Peyer's patch (tissue), 4 donors: ENCODE measurements at regions not wholly inside any gene's neighbourhood (a gene's known extent, or its start where the extent isn't known, plus 50 kb on each side); places are given as distances from the start of the nearest gene placed in this dataset.

Experiments
- DNase-seq, 3 donors: peaks; one replicate each; pipeline ENCODE4 v3.0.0-alpha.2; 2017 to 2019
- H3K27ac ChIP-seq, 4 donors: fragments of 200-600 bp; sonication (generic); one replicate each; pipeline ENCODE4 v1.5.1; 2016 to 2019
- H3K27me3 ChIP-seq, 2 donors: fragments of 200-600 bp; sonication (generic); one replicate each; pipeline ENCODE4 v1.5.1; 2019
- H3K36me3 ChIP-seq, 3 donors: fragments of 200-600 bp; sonication (generic); one replicate each; pipeline ENCODE4 v1.5.1; 2016 to 2019
- H3K4me1 ChIP-seq, 4 donors: fragments of 200-600 bp; sonication (generic); one replicate each; pipeline ENCODE4 v1.5.1; 2016 to 2019
- H3K4me3 ChIP-seq, 4 donors: fragments of 200-600 bp; sonication (generic); 1 replicate in 3 of 4; 2 replicates in 1 of 4; pipeline ENCODE4 v1.5.1; 2016 to 2019; ENCODE audit warnings: mild to moderate bottlenecking in 1 of 4
- H3K9me3 ChIP-seq, 4 donors: fragments of 200-600 bp; sonication (generic); one replicate each; pipeline ENCODE4 v1.5.1; 2016 to 2019; ENCODE audit warnings: mild to moderate bottlenecking in 1 of 4
- CTCF ChIP-seq, 6 experiments: fragments of 450-650 bp in 4 of 6; fragments of 200-600 bp in 2 of 6; sonication (generic) in 1 of 6; IDR thresholded peaks; one replicate each; pipeline ENCODE4 v1.5.1; 2017 to 2019; ENCODE audit warnings: antibody characterized with exemption in 6 of 6, mild to moderate bottlenecking in 3 of 6, moderate library complexity in 1 of 6
- POLR2A ChIP-seq, 2 donors: fragments of 450-650 bp; IDR thresholded peaks; one replicate each; pipeline ENCODE4 v1.5.1; 2017; ENCODE audit warnings: antibody characterized with exemption in 2 of 2, mild to moderate bottlenecking in 2 of 2, moderate library complexity in 2 of 2

- H3K9me3 ChIP-seq, result peaks cover 0 to 4% (median 0%) of the 10 kb centered on the region in 4 donors
- no peaks in the 10 kb centered on the region for H3K27me3 ChIP-seq
- H3K36me3 ChIP-seq, result no peaks in the 10 kb centered on the region
- no peak overlapping the region for H3K4me3 ChIP-seq
- no peak for DNase-seq
- no peaks in the 10 kb centered on the region for H3K4me1 ChIP-seq
- no peak for TF ChIP-seq CTCF (IDR thresholded peaks at IDR 0.05)
- no peak for TF ChIP-seq POLR2A (IDR thresholded peaks at IDR 0.05)
- H3K27ac ChIP-seq, result no peak overlapping the region
Observed at GRCh38 chr1:212532469-212533147, 76.0 kb upstream of the ATF3 start.

GRCh38 chr1:212533148-212533517, 75.4 kb upstream of the ATF3 start:
- H3K27ac ChIP-seq, result no peak overlapping the region
- TF ChIP-seq CTCF (IDR thresholded peaks at IDR 0.05) (no peak), POLR2A (IDR thresholded peaks at IDR 0.05) (no peak)
- H3K4me1 ChIP-seq, result no peaks in the 10 kb centered on the region
- no peaks in the 10 kb centered on the region for H3K36me3 ChIP-seq
- H3K27me3 ChIP-seq, result no peaks in the 10 kb centered on the region
- H3K9me3 ChIP-seq, result peaks cover 0 to 4% (median 0%) of the 10 kb centered on the region in 4 donors
- DNase-seq, result no peak
- no peak overlapping the region for H3K4me3 ChIP-seq

- TF ChIP-seq POLR2A (IDR thresholded peaks at IDR 0.05) (no peak), CTCF (IDR thresholded peaks at IDR 0.05) (no peak)
- H3K4me1 ChIP-seq, result no peaks in the 10 kb centered on the region
- H3K9me3 ChIP-seq, result peaks cover 0 to 4% (median 0%) of the 10 kb centered on the region in 4 donors
Observed at GRCh38 chr1:212536586-212536985, 72.0 kb upstream of the ATF3 start.

GRCh38 chr1:212537610-212538009, 71.0 kb upstream of the ATF3 start:
- no peak overlapping the region for H3K27ac ChIP-seq
- H3K36me3 ChIP-seq, result no peaks in the 10 kb centered on the region
- H3K27me3 ChIP-seq, result no peaks in the 10 kb centered on the region
- no peak overlapping the region for H3K4me3 ChIP-seq
- TF ChIP-seq POLR2A (IDR thresholded peaks at IDR 0.05) (no peak), CTCF (IDR thresholded peaks at IDR 0.05) (no peak)
- no peaks in the 10 kb centered on the region for H3K4me1 ChIP-seq
- DNase-seq, result no peak
- peaks cover 0 to 4% (median 0%) of the 10 kb centered on the region in 4 donors for H3K9me3 ChIP-seq

More at GRCh38 chr1:212536586-212536985, 72.0 kb upstream of the ATF3 start:
- DNase-seq, result no peak
- no peaks in the 10 kb centered on the region for H3K27me3 ChIP-seq
- H3K36me3 ChIP-seq, result no peaks in the 10 kb centered on the region
- H3K27ac ChIP-seq, result no peak overlapping the region
- H3K4me3 ChIP-seq, result no peak overlapping the region

- Histone ChIP-seq H3K4me3 (no peak overlapping the region), H3K27ac (no peak overlapping the region), H3K36me3 (no peaks in the 10 kb centered on the region), H3K9me3 (peaks cover 0 to 4% (median 0%) of the 10 kb centered on the region in 4 donors), H3K27me3 (no peaks in the 10 kb centered on the region), H3K4me1 (no peaks in the 10 kb centered on the region)
- TF ChIP-seq CTCF (IDR thresholded peaks at IDR 0.05) (no peak), POLR2A (IDR thresholded peaks at IDR 0.05) (no peak)
- DNase-seq, result no peak
Observed at GRCh38 chr1:212539737-212540430, 68.7 kb upstream of the ATF3 start.
